22Rv1 (cell line): ENCODE measurements at regions not wholly inside any gene's neighbourhood (a gene's known extent, or its start where the extent isn't known, plus 50 kb on each side); places are given as distances from the start of the nearest gene placed in this dataset.

Experiments used
- CTCF ChIP-seq: fragments of 450-650 bp; IDR thresholded peaks from 2 replicates; pipeline ENCODE4 v1.5.1; 2017; ENCODE audit warnings: mild to moderate bottlenecking
- ZFX ChIP-seq: fragments of 450-650 bp; IDR thresholded peaks from 2 replicates; pipeline ENCODE4 v1.6.1; 2017; ENCODE audit warnings: antibody characterized with exemption, borderline replicate concordance

- no peak for TF ChIP-seq CTCF
- no peak for TF ChIP-seq ZFX
Observed at GRCh38 chrX:16333453-16333852, 166.2 kb downstream of the MAGEB17 start.
